CD4-positive, alpha-beta memory T cell (primary cell): ENCODE measurements at regions not wholly inside any gene's neighbourhood (a gene's known extent, or its start where the extent isn't known, plus 50 kb on each side); places are given as distances from the start of the nearest gene placed in this dataset.

Source experiments
- CTCF ChIA-PET: fragments of 350-600 bp; sonication (Branson Sonifier 250); formaldehyde crosslinking; loops from one replicate; lab custom pipeline; 2021; ENCODE audit warnings: inconsistent platforms; ENCODE audit not compliant: partially characterized antibody; lab: Charles Lee
- POLR2A ChIA-PET: fragments of 350-600 bp; sonication (Branson Sonifier 250); formaldehyde crosslinking; loops from one replicate; lab custom pipeline; 2021; ENCODE audit not compliant: partially characterized antibody; lab: Charles Lee
- DNase-seq, 5 donors: peaks; one replicate each; pipeline versions ENCODE4 v3.0.0 to v3.0.0-alpha.2; 2020 to 2022; ENCODE audit warnings: mixed read lengths in 1 of 5
- H3K27ac ChIP-seq: one replicate; pipeline ENCODE4 v1.7.0; 2013; ENCODE audit warnings: low read depth, low read length
- H3K27me3 ChIP-seq: 2 replicates; pipeline ENCODE4 v1.7.0; 2013; ENCODE audit warnings: mild to moderate bottlenecking, low read length, moderate library complexity; ENCODE audit not compliant: insufficient read depth
- H3K36me3 ChIP-seq: 2 replicates; pipeline ENCODE4 v1.7.0; 2013; ENCODE audit warnings: mild to moderate bottlenecking, low read length, moderate library complexity; ENCODE audit not compliant: insufficient read depth
- H3K4me1 ChIP-seq: 2 replicates; pipeline ENCODE4 v1.7.0; 2013; ENCODE audit warnings: mild to moderate bottlenecking, low read length, moderate library complexity; ENCODE audit not compliant: insufficient read depth
- H3K4me3 ChIP-seq, 2 donors: one replicate each; pipeline ENCODE4 v1.7.0; 2013; ENCODE audit warnings: low read length in 2 of 2, mild to moderate bottlenecking in 1 of 2
- H3K9me3 ChIP-seq, 2 donors: one replicate each; pipeline ENCODE4 v1.7.0; 2013; ENCODE audit warnings: low read length in 2 of 2, control low read depth in 1 of 2; ENCODE audit not compliant: control insufficient read depth in 1 of 2
- H3K27ac Mint-ChIP-seq, 7 donors: one replicate each; pipeline ENCODE4 v1.8.0; 2020 to 2021; ENCODE audit warnings: mixed read lengths in 7 of 7, mild to moderate bottlenecking in 6 of 7, inconsistent platforms in 3 of 7, moderate library complexity in 3 of 7
- H3K27me3 Mint-ChIP-seq, 2 donors: one replicate each; pipeline ENCODE4 v1.8.0; 2020 to 2021; ENCODE audit warnings: mixed read lengths in 2 of 2
- H3K36me3 Mint-ChIP-seq, 2 donors: one replicate each; pipeline ENCODE4 v1.8.0; 2020 to 2021; ENCODE audit warnings: mixed read lengths in 2 of 2, inconsistent platforms in 1 of 2, mild to moderate bottlenecking in 1 of 2
- H3K4me1 Mint-ChIP-seq, 4 donors: one replicate each; pipeline ENCODE4 v1.8.0; 2020 to 2021; ENCODE audit warnings: mixed read lengths in 4 of 4, mild to moderate bottlenecking in 1 of 4
- H3K4me3 Mint-ChIP-seq, 8 donors: one replicate each; pipeline ENCODE4 v1.8.0; 2020 to 2021; ENCODE audit warnings: mixed read lengths in 8 of 8, mild to moderate bottlenecking in 7 of 8, moderate library complexity in 6 of 8, inconsistent platforms in 3 of 8
- H3K9me3 Mint-ChIP-seq, 8 donors: one replicate each; pipeline ENCODE4 v1.8.0; 2020 to 2021; ENCODE audit warnings: mixed read lengths in 8 of 8, mild to moderate bottlenecking in 5 of 8, inconsistent platforms in 3 of 8, moderate library complexity in 1 of 8
- intact Hi-C: fragments of 100-400 bp; cut with micrococcal nuclease; formaldehyde crosslinking; loops from one replicate; pipeline ENCODE4 v1.15.1; 2023

- Histone ChIP-seq H3K36me3 (no peaks in the 10 kb centered on the region), H3K4me1 (no peaks in the 10 kb centered on the region), H3K27ac (no peak overlapping the region), H3K27me3 (no peaks in the 10 kb centered on the region), H3K9me3 (no peaks in the 10 kb centered on the region), H3K4me3 (no peak overlapping the region)
- H3K9me3 Mint-ChIP-seq: peaks cover 0 to 2% (median 0%) of the 10 kb centered on the region in 8 donors
- CTCF ChIA-PET: no interaction called here
- intact Hi-C loops: no loop called here
- POLR2A ChIA-PET: no interaction called here
- no peak for DNase-seq
- H3K36me3 Mint-ChIP-seq: no peaks in the 10 kb centered on the region
- H3K27ac Mint-ChIP-seq: no peak overlapping the region
- H3K27me3 Mint-ChIP-seq: peaks cover 7 to 11% of the 10 kb centered on the region in 2 donors
- H3K4me1 Mint-ChIP-seq: no peaks in the 10 kb centered on the region
- H3K4me3 Mint-ChIP-seq: no peak overlapping the region
These were observed 87.3 kb downstream of the INHBB start for GRCh38 chr2:120432976-120433815.

GRCh38 chr2:120433816-120434290, 87.9 kb downstream of the INHBB start:
- peaks cover 0 to 2% (median 0%) of the 10 kb centered on the region in 8 donors for H3K9me3 Mint-ChIP-seq
- POLR2A ChIA-PET: no interaction called here
- DNase-seq: no peak
- no peak overlapping the region for H3K27ac Mint-ChIP-seq
- H3K27me3 Mint-ChIP-seq: peaks cover 6 to 12% of the 10 kb centered on the region in 2 donors
- Histone ChIP-seq H3K9me3 (no peaks in the 10 kb centered on the region), H3K27me3 (no peaks in the 10 kb centered on the region), H3K4me1 (no peaks in the 10 kb centered on the region), H3K27ac (no peak overlapping the region), H3K4me3 (no peak overlapping the region), H3K36me3 (no peaks in the 10 kb centered on the region)
- H3K4me3 Mint-ChIP-seq: no peak overlapping the region
- CTCF ChIA-PET: no interaction called here
- no peaks in the 10 kb centered on the region for H3K36me3 Mint-ChIP-seq
- intact Hi-C loops: no loop called here
- no peaks in the 10 kb centered on the region for H3K4me1 Mint-ChIP-seq

- CTCF ChIA-PET: no interaction called here
- Histone ChIP-seq H3K4me3 (no peak overlapping the region), H3K36me3 (no peaks in the 10 kb centered on the region), H3K4me1 (no peaks in the 10 kb centered on the region), H3K27ac (no peak overlapping the region), H3K9me3 (no peaks in the 10 kb centered on the region), H3K27me3 (no peaks in the 10 kb centered on the region)
- no peak overlapping the region for H3K27ac Mint-ChIP-seq
- peaks cover 6 to 15% of the 10 kb centered on the region in 2 donors for H3K27me3 Mint-ChIP-seq
- intact Hi-C loops: no loop called here
- no peaks in the 10 kb centered on the region for H3K36me3 Mint-ChIP-seq
- H3K4me3 Mint-ChIP-seq: no peak overlapping the region
- H3K4me1 Mint-ChIP-seq: no peaks in the 10 kb centered on the region
- peaks cover 0 to 4% (median 0%) of the 10 kb centered on the region in 8 donors for H3K9me3 Mint-ChIP-seq
- POLR2A ChIA-PET: no interaction called here
- no peak for DNase-seq
These were observed 88.8 kb downstream of the INHBB start for GRCh38 chr2:120434492-120435308.

- intact Hi-C loops: no loop called here
- H3K27ac ChIP-seq: no peak overlapping the region
- no peaks in the 10 kb centered on the region for H3K36me3 ChIP-seq
- DNase-seq: no peak
- no peak overlapping the region for H3K4me3 ChIP-seq
- no peaks in the 10 kb centered on the region for H3K27me3 ChIP-seq
- ChIA-PET CTCF (no interaction called here), POLR2A (no interaction called here)
- Mint-ChIP-seq H3K4me1 (no peaks in the 10 kb centered on the region), H3K27ac (no peak overlapping the region), H3K36me3 (no peaks in the 10 kb centered on the region), H3K27me3 (peaks cover 8 to 23% of the 10 kb centered on the region in 2 donors), H3K4me3 (no peak overlapping the region), H3K9me3 (peaks cover 0 to 4% (median 0%) of the 10 kb centered on the region in 8 donors)
- no peaks in the 10 kb centered on the region for H3K4me1 ChIP-seq
- H3K9me3 ChIP-seq: no peaks in the 10 kb centered on the region
These were observed 89.9 kb downstream of the INHBB start for GRCh38 chr2:120435671-120436459.

- Mint-ChIP-seq H3K9me3 (peaks cover 0 to 4% (median 0%) of the 10 kb centered on the region in 8 donors), H3K36me3 (no peaks in the 10 kb centered on the region), H3K27me3 (peaks cover 13 to 24% of the 10 kb centered on the region in 2 donors), H3K4me3 (no peak overlapping the region), H3K27ac (no peak overlapping the region), H3K4me1 (no peaks in the 10 kb centered on the region)
- H3K4me3 ChIP-seq: no peak overlapping the region
- H3K36me3 ChIP-seq: no peaks in the 10 kb centered on the region
- ChIA-PET CTCF (no interaction called here), POLR2A (no interaction called here)
- H3K4me1 ChIP-seq: no peaks in the 10 kb centered on the region
- no peak for DNase-seq
- H3K9me3 ChIP-seq: no peaks in the 10 kb centered on the region
- H3K27me3 ChIP-seq: no peaks in the 10 kb centered on the region
- H3K27ac ChIP-seq: no peak overlapping the region
- intact Hi-C loops: no loop called here
These were observed 90.5 kb downstream of the INHBB start for GRCh38 chr2:120436460-120436739.

- intact Hi-C loops: no loop called here
- H3K4me3 ChIP-seq: no peak overlapping the region
- H3K27me3 ChIP-seq: no peaks in the 10 kb centered on the region
- H3K4me1 ChIP-seq: no peaks in the 10 kb centered on the region
- CTCF ChIA-PET: no interaction called here
- no peak for DNase-seq
- H3K36me3 Mint-ChIP-seq: no peaks in the 10 kb centered on the region
- H3K27me3 Mint-ChIP-seq: peaks cover 17 to 29% of the 10 kb centered on the region in 2 donors
- no peaks in the 10 kb centered on the region for H3K9me3 ChIP-seq
- no peak overlapping the region for H3K27ac ChIP-seq
- H3K9me3 Mint-ChIP-seq: peaks cover 0 to 4% (median 0%) of the 10 kb centered on the region in 8 donors
- no peaks in the 10 kb centered on the region for H3K4me1 Mint-ChIP-seq
- H3K27ac Mint-ChIP-seq: no peak overlapping the region
- no peak overlapping the region for H3K4me3 Mint-ChIP-seq
- POLR2A ChIA-PET: no interaction called here
- H3K36me3 ChIP-seq: no peaks in the 10 kb centered on the region
These were observed 91.1 kb downstream of the INHBB start for GRCh38 chr2:120436885-120437603.
